T-helper 2 cell (primary cell): ENCODE measurements at regions not wholly inside any gene's neighbourhood (a gene's known extent, or its start where the extent isn't known, plus 50 kb on each side); places are given as distances from the start of the nearest gene placed in this dataset.
"Not testable (repeated sequence)": the region's sequence is repeated elsewhere in the genome, so short reads cannot be mapped to it uniquely, and the experiment has no call there.

Experiments
- DNase-seq, 5 experiments: peaks; one replicate each; pipeline versions ENCODE4 v3.0.0 to v3.0.0-alpha.2; 2012 to 2022

DNA sequence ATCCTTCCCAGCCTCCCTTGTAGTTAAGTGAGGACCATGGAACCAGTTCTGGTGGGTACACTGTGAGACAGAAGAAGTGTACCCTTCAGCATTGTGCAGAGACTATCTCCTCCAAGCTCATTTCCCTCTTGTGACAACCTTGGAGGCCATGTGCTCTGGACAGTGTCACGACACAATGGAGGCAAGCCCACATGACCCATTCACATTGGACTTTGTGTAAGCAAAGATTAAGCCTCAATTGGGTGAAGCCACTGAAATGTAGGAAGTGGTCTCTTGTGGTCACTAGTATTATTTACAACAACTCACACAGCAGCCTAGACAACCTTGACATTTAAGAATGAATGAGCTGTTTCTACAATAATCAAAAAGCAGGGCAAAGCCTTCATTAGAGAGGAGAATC is 124.2 kb downstream of the INHBA start:
- DNase-seq: no peak

- no peak for DNase-seq
These were observed 126.7 kb downstream of the INHBA start for GRCh38 chr7:41576166-41576565.

DNA sequence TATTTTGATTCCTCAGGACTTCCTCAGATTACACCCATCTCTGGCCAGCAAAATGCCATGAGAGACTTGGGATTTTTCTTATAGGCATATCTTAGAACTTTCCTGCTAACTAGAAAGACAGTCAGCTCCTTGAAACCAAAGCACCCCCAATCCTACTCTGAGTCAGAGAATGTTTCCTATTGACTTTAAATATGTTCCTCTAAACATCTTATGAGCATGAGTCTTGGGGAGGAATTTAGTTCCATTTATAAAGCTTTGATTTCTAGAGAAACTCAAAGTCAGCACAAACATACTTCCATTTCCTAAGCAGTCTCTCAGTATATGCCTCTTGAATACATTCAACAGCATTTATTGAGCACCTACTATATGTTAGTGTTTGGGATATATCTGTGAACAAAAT is 128.5 kb downstream of the INHBA start:
- DNase-seq: no peak

- DNase-seq: no peak
These were observed 129.0 kb downstream of the INHBA start for GRCh38 chr7:41573862-41574261.

DNA sequence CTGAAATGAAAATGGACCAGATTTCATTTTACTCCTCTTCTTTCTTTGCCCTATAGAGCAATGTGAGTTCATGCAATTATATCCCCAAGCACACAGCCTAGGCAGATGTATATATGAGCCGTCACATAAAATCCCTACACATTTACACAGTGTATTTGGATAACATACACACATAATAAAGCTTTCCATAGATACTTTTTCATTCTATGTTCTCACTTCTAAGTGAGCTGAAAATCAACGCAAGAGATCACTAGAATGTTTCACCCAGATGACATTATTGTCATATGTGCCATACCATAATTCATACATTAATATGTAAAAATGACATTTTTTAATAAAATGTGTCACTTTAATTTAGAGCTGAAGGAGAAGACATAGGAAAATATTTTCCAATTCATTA is 129.4 kb downstream of the INHBA start:
- DNase-seq: no peak

GRCh38 chr7:41573015-41573414 is 129.9 kb downstream of the INHBA start:
- DNase-seq: no peak

DNA sequence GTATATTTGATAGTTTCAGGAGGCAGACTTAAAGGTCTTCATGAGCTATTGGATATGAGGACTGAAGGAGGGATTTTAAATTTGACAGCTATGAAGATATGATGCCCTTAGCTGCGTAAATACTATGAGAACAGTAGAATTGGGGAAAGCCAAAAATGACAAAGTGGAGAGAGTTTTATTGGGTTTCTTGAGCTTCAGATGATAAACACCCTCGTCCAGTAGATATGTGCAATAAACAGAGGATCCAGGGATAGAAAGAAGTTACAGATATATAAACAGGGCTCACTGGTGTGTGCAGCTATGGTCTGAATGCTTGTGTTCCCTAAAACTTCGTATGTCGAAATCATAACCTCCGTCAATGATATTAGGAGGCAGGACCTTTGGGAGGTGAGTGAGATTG is 131.3 kb downstream of the INHBA start:
- DNase-seq: no peak

DNA sequence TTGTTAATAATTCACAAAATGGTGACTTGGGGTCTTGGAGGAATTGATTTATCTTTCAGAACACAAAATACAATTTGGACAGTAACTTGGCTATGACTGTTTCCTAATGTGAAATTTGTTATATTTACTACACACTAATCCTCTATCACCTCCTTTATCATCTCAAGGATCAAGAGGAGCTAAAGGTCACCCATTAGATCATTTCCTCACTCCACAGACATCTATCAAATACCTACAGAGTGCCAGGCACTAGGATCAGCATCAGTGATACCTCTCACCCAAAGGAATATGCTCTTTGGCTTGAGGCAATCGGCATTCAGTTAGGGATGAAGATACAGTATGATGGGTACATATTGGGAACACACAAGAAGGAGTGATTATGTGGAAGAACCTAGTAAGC is 132.1 kb downstream of the INHBA start:
- DNase-seq: no peak

GRCh38 chr7:41568135-41568534 is 134.8 kb downstream of the INHBA start:
- DNase-seq: no peak

DNA sequence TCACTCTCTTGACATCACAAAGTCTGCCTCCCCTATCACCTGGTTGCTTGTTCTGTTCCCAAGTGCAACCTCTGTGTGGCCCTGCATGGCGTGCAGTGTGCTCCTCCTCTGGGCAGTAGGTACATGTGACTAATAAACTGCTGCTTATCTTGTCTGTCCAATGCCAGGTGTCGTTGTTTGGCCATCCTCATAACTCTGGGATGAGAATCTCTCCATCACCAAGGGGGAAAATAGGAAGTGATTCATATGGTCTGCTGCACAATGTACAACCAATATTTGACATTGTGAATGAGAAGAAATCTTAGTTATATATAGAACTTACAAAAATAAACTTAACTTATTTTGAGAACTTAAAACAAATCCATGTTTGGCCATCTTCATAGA is 135.2 kb downstream of the INHBA start:
- DNase-seq: no peak

DNA sequence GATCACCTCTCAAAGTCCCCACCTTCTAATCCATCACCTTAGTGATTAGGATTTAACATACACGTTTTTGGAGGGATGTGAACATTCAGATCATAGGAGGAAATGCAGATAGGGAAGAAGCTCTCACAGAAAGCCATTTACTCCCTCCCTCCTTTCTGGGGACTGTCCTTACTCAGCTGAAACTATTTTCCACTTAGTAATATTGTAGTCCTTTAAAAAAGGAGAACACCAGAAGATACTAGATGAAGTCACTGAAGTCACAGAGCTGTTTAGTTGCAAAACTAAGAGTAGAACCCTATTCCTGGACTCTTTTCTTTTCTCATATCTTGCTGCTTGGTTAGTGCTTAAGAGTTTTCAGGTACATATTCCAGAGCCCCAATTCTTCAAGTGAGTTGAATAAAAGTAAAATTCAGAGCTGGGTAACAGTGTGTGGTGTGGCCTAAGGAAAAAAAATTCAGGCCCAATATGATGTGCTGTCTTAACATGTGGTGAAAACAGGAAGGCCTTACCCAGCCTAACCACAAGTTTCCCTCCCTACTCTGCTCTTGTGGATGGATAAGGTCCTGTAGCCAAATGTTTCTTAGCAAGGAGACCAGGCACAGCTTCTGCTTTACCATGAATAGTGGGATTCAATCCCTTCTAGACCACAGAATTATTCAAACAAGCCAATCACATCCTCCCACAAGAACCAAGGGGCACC is 135.7 kb downstream of the INHBA start:
- no peak for DNase-seq

DNA sequence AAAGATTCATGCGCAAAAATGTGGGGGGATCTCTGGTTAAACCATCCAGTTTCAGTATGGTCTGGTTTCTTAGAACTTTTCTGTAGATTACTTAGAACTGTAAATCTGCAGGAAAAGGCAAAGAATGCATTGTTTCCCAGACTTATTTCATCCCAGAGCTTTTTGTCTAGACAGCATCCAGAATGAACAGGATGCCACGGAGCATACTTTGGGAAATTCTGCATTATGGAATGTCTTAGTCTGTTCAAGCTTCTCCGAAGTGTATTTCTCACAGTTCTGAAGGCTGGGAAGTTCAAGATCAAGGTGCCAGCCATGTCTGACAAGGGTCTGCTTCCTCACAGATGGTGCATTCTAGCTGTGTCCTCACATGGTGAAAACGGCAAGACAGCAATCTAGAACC is 136.3 kb downstream of the INHBA start:
- DNase-seq: no peak

DNA sequence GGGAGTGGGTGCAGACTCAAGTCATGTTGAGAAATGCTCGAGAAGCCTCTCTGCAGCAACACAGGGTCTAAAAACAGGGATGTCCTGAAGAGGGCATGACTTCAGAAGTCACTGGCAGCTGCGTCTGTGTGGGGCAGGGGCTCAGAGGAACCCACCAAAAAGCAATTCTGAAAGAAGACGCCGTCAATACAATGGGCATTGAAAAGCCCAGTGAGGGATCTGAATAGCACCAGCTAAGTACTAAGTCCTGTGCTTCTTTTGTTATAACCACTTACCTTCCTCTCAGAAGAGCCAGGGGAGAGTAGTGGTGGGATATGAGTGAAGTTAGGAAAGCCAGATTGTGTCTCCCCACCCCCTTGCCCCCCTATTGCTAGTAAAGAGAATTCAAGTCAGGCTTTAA is 137.2 kb downstream of the INHBA start:
- DNase-seq: no peak

- no peak for DNase-seq
These were observed 143.5 kb downstream of the INHBA start for GRCh38 chr7:41559426-41559825.

DNA sequence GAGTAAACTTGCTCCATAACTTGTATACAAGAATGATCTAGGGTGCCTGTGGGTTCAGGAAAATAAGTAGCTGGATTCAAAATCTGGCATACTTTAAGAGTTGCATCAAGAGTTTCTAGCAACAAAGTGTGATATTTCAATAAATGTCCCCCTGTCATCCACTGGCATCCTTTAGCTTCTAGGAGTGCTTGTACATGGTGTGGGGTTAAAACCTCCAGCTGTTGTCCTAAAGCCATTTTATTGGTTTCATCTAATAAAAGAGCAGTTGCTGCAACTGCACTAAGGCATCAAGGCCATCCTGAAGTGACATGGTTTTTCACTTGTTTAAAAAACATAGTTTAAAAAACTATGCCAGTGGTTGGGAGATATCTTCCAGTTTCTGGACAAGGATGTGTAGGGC is 148.4 kb downstream of the INHBA start:
- no peak for DNase-seq

GRCh38 chr7:41550046-41550445 is 152.8 kb downstream of the INHBA start:
- DNase-seq: not testable (repeated sequence)

- no peak for DNase-seq
These were observed 158.6 kb downstream of the INHBA start for GRCh38 chr7:41544241-41544640.

DNA sequence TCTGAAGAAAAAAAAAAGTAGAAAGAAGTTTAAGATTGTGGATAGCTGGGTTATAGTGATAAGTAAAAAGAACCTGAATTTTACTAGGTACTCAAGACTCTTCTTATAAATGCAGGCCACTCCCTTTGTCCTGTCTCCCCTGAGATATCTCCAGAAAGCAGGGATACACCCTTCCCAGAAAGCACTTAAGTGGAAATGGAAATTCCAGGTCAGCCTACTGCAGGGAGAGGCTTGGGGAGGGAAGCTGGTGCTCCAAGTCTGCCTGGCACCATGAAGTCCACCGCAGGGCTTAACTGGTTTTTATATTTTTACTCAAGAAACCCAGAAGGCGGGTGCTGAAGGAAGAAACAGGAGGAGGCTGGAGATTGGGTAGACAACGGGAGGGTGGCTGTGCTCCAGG is 162.3 kb downstream of the INHBA start:
- DNase-seq: no peak

GRCh38 chr7:41538810-41539724 is 163.8 kb downstream of the INHBA start:
- DNase-seq: no peak

GRCh38 chr7:41536873-41537665 is 165.8 kb downstream of the INHBA start:
- no peak for DNase-seq

GRCh38 chr7:41536122-41536872 is 166.6 kb downstream of the INHBA start:
- no peak for DNase-seq

DNA sequence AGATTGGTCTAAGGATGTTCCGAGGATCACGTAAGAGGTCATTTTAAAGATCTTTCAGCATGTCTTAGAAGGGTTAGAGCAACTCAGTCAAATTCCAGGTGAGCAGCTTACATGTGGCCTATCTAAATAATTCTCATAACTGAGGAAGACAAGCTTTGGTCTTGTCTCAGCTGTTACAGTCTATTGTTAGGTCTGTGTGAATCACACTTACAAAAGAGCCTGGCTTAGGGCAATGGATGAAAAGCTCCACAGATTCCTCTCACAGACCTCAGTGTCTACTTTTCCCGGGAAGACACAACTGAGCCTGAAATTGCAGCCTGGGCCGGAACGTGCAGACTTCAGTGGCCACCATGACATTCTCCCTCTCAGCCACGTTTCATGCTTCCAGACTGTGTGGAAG is 173.1 kb downstream of the INHBA start:
- no peak for DNase-seq

DNA sequence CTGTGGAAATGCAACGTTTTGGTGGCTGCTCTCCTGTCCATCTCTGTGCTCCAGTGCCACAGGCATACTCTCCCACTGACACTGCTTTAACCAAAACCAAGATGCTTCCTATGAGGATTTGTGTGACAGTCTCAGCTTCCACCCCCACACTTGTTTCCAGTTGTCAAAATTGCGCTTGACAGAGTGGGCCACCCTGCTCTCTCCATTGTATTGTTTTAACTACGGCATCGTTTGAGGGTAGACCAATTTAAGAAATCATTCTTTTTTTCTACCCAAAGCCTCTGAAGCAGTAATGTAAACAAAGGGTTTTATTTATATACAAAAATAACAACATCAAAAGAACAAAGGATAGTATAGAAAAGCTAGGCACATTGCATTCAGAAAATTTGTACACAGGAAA is 178.0 kb downstream of the INHBA start:
- no peak for DNase-seq
